ENCODE measurements at regions not wholly inside any gene's neighbourhood (a gene's known extent, or its start where the extent isn't known, plus 50 kb on each side); places are given as distances from the start of the nearest gene placed in this dataset.

GRCh38 chr5:111631328-111631727 lies 119.0 kb upstream of the STARD4 start (continued):
- no peak for TF ChIP-seq ERG (CRISPR knock-in tag; IDR thresholded peaks at IDR 0.05)
- TF ChIP-seq PREB (CRISPR knock-in tag; IDR thresholded peaks at IDR 0.05; ENCODE audit: borderline replicate concordance), result no peak
- no peak for TF ChIP-seq PRDM15 (CRISPR knock-in tag; IDR thresholded peaks at IDR 0.05)
- TF ChIP-seq ZNF416 (CRISPR knock-in tag; IDR thresholded peaks at IDR 0.05), result no peak
- no peak for TF ChIP-seq ZNF425 (CRISPR knock-in tag; conservative IDR thresholded peaks at IDR 0.05)

GRCh38 chr5:111628901-111629300 lies 116.6 kb upstream of the STARD4 start:
- no peak for DNase-seq (ENCODE audit: low spot score)
- POLR2A ChIA-PET, result no interaction called here
- no peak for TF ChIP-seq ZNF425 (CRISPR knock-in tag; conservative IDR thresholded peaks at IDR 0.05)
- no peak for TF ChIP-seq ZNF121 (CRISPR knock-in tag; IDR thresholded peaks at IDR 0.05)
- TF ChIP-seq IRF1 (CRISPR knock-in tag; IDR thresholded peaks at IDR 0.05), result no peak
- no peak for TF ChIP-seq TP53 (CRISPR knock-in tag; IDR thresholded peaks at IDR 0.05)
- Mint-ChIP-seq H3K4me3 (no peak overlapping the region), H3K36me3 (peaks cover 32% of the 10 kb centered on the region), H3K27me3 (ENCODE audit: low read depth) (no peaks in the 10 kb centered on the region), H3K4me1 (peaks cover 7% of the 10 kb centered on the region), H3K27ac (no peak overlapping the region), H3K9me3 (peaks cover 36% of the 10 kb centered on the region)
- CTCF ChIA-PET, result no interaction called here
- no peak for ATAC-seq

GRCh38 chr5:111627862-111628261 lies 115.5 kb upstream of the STARD4 start:
- DNase-seq (ENCODE audit: low spot score) (no peak), ATAC-seq (no peak)
- H3K27ac Mint-ChIP-seq, result no peak overlapping the region
- H3K4me3 Mint-ChIP-seq, result no peak overlapping the region
- H3K27me3 Mint-ChIP-seq (ENCODE audit: low read depth), result no peaks in the 10 kb centered on the region
- TF ChIP-seq PRDM15 (CRISPR knock-in tag; IDR thresholded peaks at IDR 0.05) (no peak), ZNF232 (CRISPR knock-in tag; IDR thresholded peaks at IDR 0.05) (no peak), ZNF263 (CRISPR knock-in tag; IDR thresholded peaks at IDR 0.05; ENCODE audit: low read depth) (no peak)
- peaks cover 32% of the 10 kb centered on the region for H3K36me3 Mint-ChIP-seq
- ChIA-PET POLR2A (no interaction called here), CTCF (no interaction called here)
- peaks cover 36% of the 10 kb centered on the region for H3K9me3 Mint-ChIP-seq
- peaks cover 7% of the 10 kb centered on the region for H3K4me1 Mint-ChIP-seq
